SK-N-SH treated with all-trans-retinoic acid at 6 μM for 48 hours (cell line): ENCODE measurements at regions not wholly inside any gene's neighbourhood (a gene's known extent, or its start where the extent isn't known, plus 50 kb on each side); places are given as distances from the start of the nearest gene placed in this dataset.

Experiments used
- ATAC-seq: fragments of 200-7000 bp; cut with Tn5 transposase; 3 replicates; pipeline ENCODE4 v1.9.1; 2020; ENCODE audit warnings: mild to moderate bottlenecking, moderate library complexity
- ARNTL ChIP-seq: fragments of 450-650 bp; formaldehyde crosslinking; IDR thresholded peaks from 2 replicates; pipeline ENCODE4 v1.5.0; 2020; ENCODE audit warnings: low read depth, mild to moderate bottlenecking, moderate library complexity, borderline replicate concordance
- CSDC2 ChIP-seq: fragments of 250-450 bp; sonication (Bioruptor Pico); IDR thresholded peaks from 2 replicates; pipeline ENCODE4 v1.5.0; 2020; ENCODE audit warnings: mild to moderate bottlenecking, moderate library complexity
- ESRRG ChIP-seq: fragments of 250-450 bp; sonication (Bioruptor Pico); IDR thresholded peaks from 2 replicates; pipeline ENCODE4 v1.6.1; 2021; ENCODE audit warnings: mild to moderate bottlenecking
- GLIS3 ChIP-seq: fragments of 250-450 bp; sonication (Bioruptor Pico); IDR thresholded peaks from 2 replicates; pipeline ENCODE4 v1.5.0; 2020; ENCODE audit warnings: mild to moderate bottlenecking, moderate library complexity
- ISL1 ChIP-seq: fragments of 250-450 bp; sonication (Bioruptor Pico); IDR thresholded peaks from 2 replicates; pipeline ENCODE4 v2.1.2; 2022; ENCODE audit warnings: mild to moderate bottlenecking, moderate library complexity
- OSR1 ChIP-seq: fragments of 250-450 bp; sonication (Bioruptor Pico); IDR thresholded peaks from 2 replicates; pipeline ENCODE4 v1.8.0; 2022; ENCODE audit warnings: moderate library complexity, mild to moderate bottlenecking, inconsistent platforms
- RARB ChIP-seq: fragments of 250-450 bp; sonication (Bioruptor Pico); IDR thresholded peaks from 2 replicates; pipeline ENCODE4 v1.8.0; 2021; ENCODE audit warnings: mild to moderate bottlenecking, moderate library complexity
- SNAI2 ChIP-seq: fragments of 250-450 bp; sonication (Bioruptor Pico); IDR thresholded peaks from 2 replicates; pipeline ENCODE4 v1.5.0; 2020; ENCODE audit warnings: mild to moderate bottlenecking, moderate library complexity
- TCF4 ChIP-seq: fragments of 250-450 bp; sonication (Bioruptor Pico); IDR thresholded peaks from 2 replicates; pipeline ENCODE4 v1.8.0; 2021; ENCODE audit warnings: mild to moderate bottlenecking, moderate library complexity, borderline replicate concordance
- TOX ChIP-seq: fragments of 250-450 bp; sonication (Bioruptor Pico); IDR thresholded peaks from 2 replicates; pipeline ENCODE4 v1.8.0; 2021; ENCODE audit warnings: mild to moderate bottlenecking, moderate library complexity, borderline replicate concordance
- ZC3H10 ChIP-seq: fragments of 250-450 bp; sonication (Bioruptor Pico); IDR thresholded peaks from 2 replicates; pipeline ENCODE4 v1.5.1; 2021; ENCODE audit warnings: mild to moderate bottlenecking, moderate library complexity
- ZFP3 ChIP-seq: fragments of 250-450 bp; sonication (Bioruptor Pico); IDR thresholded peaks from 2 replicates; pipeline ENCODE4 v1.5.0; 2020; ENCODE audit warnings: mild to moderate bottlenecking, moderate library complexity
- ZFP30 ChIP-seq: fragments of 450-650 bp; formaldehyde crosslinking; IDR thresholded peaks from 2 replicates; pipeline ENCODE4 v1.5.0; 2022; ENCODE audit warnings: mild to moderate bottlenecking, moderate library complexity
- ZNF70 ChIP-seq: fragments of 450-650 bp; formaldehyde crosslinking; IDR thresholded peaks from 2 replicates; pipeline ENCODE4 v1.5.0; 2020; ENCODE audit warnings: mild to moderate bottlenecking, moderate library complexity
- ZNF8 ChIP-seq: fragments of 450-650 bp; formaldehyde crosslinking; IDR thresholded peaks from 2 replicates; pipeline ENCODE4 v1.5.0; 2020; ENCODE audit warnings: mild to moderate bottlenecking, moderate library complexity
- TF ChIP-seq, protein P1 (sequence below): fragments of 250-450 bp; sonication (Bioruptor Pico); IDR thresholded peaks from 2 replicates; pipeline ENCODE4 v1.5.1; 2021; ENCODE audit warnings: mild to moderate bottlenecking, moderate library complexity
- TF ChIP-seq, protein P2 (sequence below): fragments of 250-450 bp; sonication (Bioruptor Pico); IDR thresholded peaks from 2 replicates; pipeline ENCODE4 v1.8.0; 2020; ENCODE audit warnings: mild to moderate bottlenecking, moderate library complexity, borderline replicate concordance
- TF ChIP-seq, protein P3 (sequence below): fragments of 250-450 bp; sonication (Bioruptor Pico); IDR thresholded peaks from 2 replicates; pipeline ENCODE4 v1.8.0; 2021; ENCODE audit warnings: low read depth, mild to moderate bottlenecking, moderate library complexity, borderline replicate concordance
- TF ChIP-seq, protein P4 (sequence below): fragments of 250-450 bp; sonication (Bioruptor Pico); IDR thresholded peaks from 2 replicates; pipeline ENCODE4 v1.5.0; 2020; ENCODE audit warnings: mild to moderate bottlenecking, moderate library complexity
- TF ChIP-seq, protein P5 (sequence below): fragments of 250-450 bp; sonication (Bioruptor Pico); IDR thresholded peaks from 2 replicates; pipeline ENCODE4 v1.5.1; 2020; ENCODE audit warnings: low read depth, mild to moderate bottlenecking, moderate library complexity

DNA sequence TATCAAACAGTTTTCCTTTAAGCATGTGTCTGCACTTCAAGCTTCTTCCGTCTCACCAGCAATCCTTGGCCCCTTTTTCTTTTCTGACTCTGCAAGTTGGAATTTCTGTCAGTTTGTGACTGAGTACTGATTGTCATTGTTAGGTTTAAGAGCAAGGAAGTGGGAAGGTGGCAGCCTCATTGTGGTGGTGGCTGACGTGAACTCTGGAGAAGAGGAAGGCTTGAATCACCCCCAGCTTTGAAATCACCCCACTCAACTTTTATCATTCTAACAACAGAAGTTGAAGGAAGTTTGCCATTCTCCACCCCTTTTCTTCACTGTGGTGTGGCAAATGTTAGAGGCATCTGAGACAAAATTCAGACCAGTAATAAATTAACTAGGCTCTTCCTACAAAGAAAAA lies 231.6 kb upstream of the AGTR1 start:
- no peak for ATAC-seq
- TF ChIP-seq OSR1 (CRISPR knock-in tag) (no peak), ZNF70 (CRISPR knock-in tag) (no peak), ZC3H10 (CRISPR knock-in tag) (no peak), TCF4 (no peak), ZFP30 (CRISPR knock-in tag) (no peak), ISL1 (no peak), RARB (CRISPR knock-in tag) (no peak), TOX (CRISPR knock-in tag) (no peak), GLIS3 (no peak), ESRRG (CRISPR knock-in tag) (no peak), ZFP3 (CRISPR knock-in tag) (no peak), ARNTL (CRISPR knock-in tag) (no peak), ZNF8 (CRISPR knock-in tag) (no peak), SNAI2 (CRISPR knock-in tag) (no peak)
- TF ChIP-seq, protein P1, sequence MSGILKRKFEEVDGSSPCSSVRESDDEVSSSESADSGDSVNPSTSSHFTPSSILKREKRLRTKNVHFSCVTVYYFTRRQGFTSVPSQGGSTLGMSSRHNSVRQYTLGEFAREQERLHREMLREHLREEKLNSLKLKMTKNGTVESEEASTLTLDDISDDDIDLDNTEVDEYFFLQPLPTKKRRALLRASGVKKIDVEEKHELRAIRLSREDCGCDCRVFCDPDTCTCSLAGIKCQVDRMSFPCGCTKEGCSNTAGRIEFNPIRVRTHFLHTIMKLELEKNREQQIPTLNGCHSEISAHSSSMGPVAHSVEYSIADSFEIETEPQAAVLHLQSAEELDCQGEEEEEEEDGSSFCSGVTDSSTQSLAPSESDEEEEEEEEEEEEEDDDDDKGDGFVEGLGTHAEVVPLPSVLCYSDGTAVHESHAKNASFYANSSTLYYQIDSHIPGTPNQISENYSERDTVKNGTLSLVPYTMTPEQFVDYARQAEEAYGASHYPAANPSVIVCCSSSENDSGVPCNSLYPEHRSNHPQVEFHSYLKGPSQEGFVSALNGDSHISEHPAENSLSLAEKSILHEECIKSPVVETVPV (CRISPR knock-in tag), result no peak
- TF ChIP-seq, protein P2, sequence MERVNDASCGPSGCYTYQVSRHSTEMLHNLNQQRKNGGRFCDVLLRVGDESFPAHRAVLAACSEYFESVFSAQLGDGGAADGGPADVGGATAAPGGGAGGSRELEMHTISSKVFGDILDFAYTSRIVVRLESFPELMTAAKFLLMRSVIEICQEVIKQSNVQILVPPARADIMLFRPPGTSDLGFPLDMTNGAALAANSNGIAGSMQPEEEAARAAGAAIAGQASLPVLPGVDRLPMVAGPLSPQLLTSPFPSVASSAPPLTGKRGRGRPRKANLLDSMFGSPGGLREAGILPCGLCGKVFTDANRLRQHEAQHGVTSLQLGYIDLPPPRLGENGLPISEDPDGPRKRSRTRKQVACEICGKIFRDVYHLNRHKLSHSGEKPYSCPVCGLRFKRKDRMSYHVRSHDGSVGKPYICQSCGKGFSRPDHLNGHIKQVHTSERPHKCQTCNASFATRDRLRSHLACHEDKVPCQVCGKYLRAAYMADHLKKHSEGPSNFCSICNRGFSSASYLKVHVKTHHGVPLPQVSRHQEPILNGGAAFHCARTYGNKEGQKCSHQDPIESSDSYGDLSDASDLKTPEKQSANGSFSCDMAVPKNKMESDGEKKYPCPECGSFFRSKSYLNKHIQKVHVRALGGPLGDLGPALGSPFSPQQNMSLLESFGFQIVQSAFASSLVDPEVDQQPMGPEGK, result no peak
- TF ChIP-seq, protein P3, sequence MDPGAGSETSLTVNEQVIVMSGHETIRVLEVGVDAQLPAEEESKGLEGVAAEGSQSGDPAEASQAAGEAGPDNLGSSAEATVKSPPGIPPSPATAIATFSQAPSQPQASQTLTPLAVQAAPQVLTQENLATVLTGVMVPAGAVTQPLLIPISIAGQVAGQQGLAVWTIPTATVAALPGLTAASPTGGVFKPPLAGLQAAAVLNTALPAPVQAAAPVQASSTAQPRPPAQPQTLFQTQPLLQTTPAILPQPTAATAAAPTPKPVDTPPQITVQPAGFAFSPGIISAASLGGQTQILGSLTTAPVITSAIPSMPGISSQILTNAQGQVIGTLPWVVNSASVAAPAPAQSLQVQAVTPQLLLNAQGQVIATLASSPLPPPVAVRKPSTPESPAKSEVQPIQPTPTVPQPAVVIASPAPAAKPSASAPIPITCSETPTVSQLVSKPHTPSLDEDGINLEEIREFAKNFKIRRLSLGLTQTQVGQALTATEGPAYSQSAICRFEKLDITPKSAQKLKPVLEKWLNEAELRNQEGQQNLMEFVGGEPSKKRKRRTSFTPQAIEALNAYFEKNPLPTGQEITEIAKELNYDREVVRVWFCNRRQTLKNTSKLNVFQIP (CRISPR knock-in tag), result no peak
- TF ChIP-seq, protein P4, sequence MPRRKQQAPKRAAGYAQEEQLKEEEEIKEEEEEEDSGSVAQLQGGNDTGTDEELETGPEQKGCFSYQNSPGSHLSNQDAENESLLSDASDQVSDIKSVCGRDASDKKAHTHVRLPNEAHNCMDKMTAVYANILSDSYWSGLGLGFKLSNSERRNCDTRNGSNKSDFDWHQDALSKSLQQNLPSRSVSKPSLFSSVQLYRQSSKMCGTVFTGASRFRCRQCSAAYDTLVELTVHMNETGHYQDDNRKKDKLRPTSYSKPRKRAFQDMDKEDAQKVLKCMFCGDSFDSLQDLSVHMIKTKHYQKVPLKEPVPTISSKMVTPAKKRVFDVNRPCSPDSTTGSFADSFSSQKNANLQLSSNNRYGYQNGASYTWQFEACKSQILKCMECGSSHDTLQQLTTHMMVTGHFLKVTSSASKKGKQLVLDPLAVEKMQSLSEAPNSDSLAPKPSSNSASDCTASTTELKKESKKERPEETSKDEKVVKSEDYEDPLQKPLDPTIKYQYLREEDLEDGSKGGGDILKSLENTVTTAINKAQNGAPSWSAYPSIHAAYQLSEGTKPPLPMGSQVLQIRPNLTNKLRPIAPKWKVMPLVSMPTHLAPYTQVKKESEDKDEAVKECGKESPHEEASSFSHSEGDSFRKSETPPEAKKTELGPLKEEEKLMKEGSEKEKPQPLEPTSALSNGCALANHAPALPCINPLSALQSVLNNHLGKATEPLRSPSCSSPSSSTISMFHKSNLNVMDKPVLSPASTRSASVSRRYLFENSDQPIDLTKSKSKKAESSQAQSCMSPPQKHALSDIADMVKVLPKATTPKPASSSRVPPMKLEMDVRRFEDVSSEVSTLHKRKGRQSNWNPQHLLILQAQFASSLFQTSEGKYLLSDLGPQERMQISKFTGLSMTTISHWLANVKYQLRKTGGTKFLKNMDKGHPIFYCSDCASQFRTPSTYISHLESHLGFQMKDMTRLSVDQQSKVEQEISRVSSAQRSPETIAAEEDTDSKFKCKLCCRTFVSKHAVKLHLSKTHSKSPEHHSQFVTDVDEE (CRISPR knock-in tag), result no peak
- TF ChIP-seq, protein P5, sequence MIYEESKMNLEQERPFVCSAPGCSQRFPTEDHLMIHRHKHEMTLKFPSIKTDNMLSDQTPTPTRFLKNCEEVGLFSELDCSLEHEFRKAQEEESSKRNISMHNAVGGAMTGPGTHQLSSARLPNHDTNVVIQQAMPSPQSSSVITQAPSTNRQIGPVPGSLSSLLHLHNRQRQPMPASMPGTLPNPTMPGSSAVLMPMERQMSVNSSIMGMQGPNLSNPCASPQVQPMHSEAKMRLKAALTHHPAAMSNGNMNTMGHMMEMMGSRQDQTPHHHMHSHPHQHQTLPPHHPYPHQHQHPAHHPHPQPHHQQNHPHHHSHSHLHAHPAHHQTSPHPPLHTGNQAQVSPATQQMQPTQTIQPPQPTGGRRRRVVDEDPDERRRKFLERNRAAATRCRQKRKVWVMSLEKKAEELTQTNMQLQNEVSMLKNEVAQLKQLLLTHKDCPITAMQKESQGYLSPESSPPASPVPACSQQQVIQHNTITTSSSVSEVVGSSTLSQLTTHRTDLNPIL (CRISPR knock-in tag), result no peak
- TF ChIP-seq, all 23 proteins: peak for 0

DNA sequence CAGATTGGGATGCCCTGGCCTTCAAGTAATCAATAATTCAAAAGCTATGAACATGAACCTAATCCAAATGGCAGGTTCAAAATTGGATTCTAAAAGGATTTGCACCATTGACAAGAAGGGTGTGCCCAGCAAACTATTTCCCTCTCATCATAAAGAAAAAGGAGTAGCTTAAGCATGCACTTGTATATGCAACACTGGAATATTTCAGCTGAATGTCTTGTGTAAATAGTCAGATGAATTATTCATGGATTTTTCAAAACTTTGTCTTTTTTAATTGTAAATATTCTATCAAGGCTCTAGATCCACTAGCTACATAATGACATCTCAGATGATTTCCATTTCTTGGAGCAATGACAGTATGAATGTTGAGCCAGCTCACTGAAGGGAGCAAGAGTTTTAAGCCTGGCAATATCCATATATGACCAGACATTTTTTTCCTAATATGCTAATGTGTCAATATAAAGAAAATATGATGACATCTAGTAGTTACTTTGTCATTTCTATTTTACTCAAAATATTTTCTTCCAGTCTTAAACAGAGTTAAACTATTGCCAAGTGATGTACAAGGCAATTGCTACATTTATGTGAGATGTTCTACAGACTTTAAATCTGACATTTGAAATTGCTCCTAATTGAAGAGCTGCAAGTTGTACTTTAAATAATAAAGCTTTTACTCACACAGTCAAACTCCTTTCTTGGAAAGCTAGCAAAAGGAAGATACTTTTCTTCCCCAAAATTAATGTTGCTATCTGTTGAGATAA lies 230.5 kb upstream of the AGTR1 start:
- TF ChIP-seq ZNF8 (CRISPR knock-in tag) (no peak), GLIS3 (no peak), ISL1 (peak; percentile 31; the same call in 1 of the 2 replicates), ZFP3 (CRISPR knock-in tag) (no peak), ZC3H10 (CRISPR knock-in tag) (no peak)
- TF ChIP-seq, all 23 proteins: peak for 1
- peak; percentile 26; the same call in 1 of the 3 replicates for ATAC-seq

DNA sequence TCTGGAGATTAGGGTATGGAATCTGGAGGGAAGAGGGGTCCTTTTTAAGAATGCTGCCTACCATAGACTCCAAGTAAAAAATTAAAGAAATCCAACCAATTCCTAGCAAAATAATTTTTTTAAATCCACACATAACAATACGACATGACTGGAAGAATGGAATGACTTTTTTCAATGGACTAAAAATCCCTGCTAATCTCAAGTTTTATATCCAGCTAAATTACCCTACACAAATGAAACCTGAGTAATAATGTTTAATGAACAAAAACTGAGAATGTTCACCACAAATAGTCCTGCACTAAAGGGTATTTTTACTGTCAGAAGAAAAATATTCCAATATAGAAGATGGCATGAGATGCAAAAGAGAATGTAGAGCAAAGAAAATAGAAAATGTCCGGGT lies 220.3 kb upstream of the AGTR1 start:
- no peak for ATAC-seq
- TF ChIP-seq TCF4 (no peak), ZFP30 (CRISPR knock-in tag) (no peak), CSDC2 (no peak), ZC3H10 (CRISPR knock-in tag) (no peak)
- TF ChIP-seq, protein P1 (CRISPR knock-in tag), result no peak
- TF ChIP-seq, protein P4 (CRISPR knock-in tag), result no peak
